Neural cell (in vitro differentiated cells): ENCODE measurements at regions not wholly inside any gene's neighbourhood (a gene's known extent, or its start where the extent isn't known, plus 50 kb on each side); places are given as distances from the start of the nearest gene placed in this dataset.

Source experiments
- H2AFZ ChIP-seq: fragments of 200-600, 300-800 bp; sonication (generic), shearing (Covaris generic); 2 replicates; pipeline ENCODE4 v1.6.0; 2014; ENCODE audit warnings: low read depth, mild to moderate bottlenecking, antibody characterized with exemption, low read length, moderate library complexity
- H3F3A ChIP-seq: fragments of 200-600 bp; shearing (Covaris generic); 2 replicates; pipeline ENCODE4 v1.6.1; 2016; ENCODE audit warnings: mild to moderate bottlenecking, moderate library complexity, mixed read lengths, antibody characterized with exemption, low read length; ENCODE audit not compliant: insufficient read depth, poor library complexity, severe bottlenecking
- H3K27ac ChIP-seq: fragments of 200-600, 300-800 bp; sonication (generic), shearing (Covaris generic); 2 replicates; pipeline ENCODE4 v1.5.1; 2014; ENCODE audit warnings: mild to moderate bottlenecking, low read length, moderate library complexity
- H3K27me3 ChIP-seq: fragments of 300-800, 200-600 bp; sonication (generic), shearing (Covaris generic); 2 replicates; pipeline ENCODE4 v1.6.0; 2014; ENCODE audit warnings: mild to moderate bottlenecking, low read depth, low read length, moderate library complexity; ENCODE audit not compliant: insufficient read depth
- H3K36me3 ChIP-seq: fragments of 300-800, 200-600 bp; sonication (generic), shearing (Covaris generic); 2 replicates; pipeline ENCODE4 v1.5.1; 2014; ENCODE audit warnings: mild to moderate bottlenecking, antibody characterized with exemption, low read length, moderate library complexity; ENCODE audit not compliant: insufficient read depth
- H3K4me2 ChIP-seq: fragments of 300-800, 200-600 bp; sonication (generic), shearing (Covaris generic); 2 replicates; pipeline ENCODE4 v1.6.0; 2014; ENCODE audit warnings: mild to moderate bottlenecking, low read length
- H3K4me3 ChIP-seq: fragments of 300-800, 200-600 bp; sonication (generic), shearing (Covaris generic); 2 replicates; pipeline ENCODE4 v1.5.1; 2014; ENCODE audit warnings: mild to moderate bottlenecking, low read length, moderate library complexity
- H3K79me2 ChIP-seq: fragments of 200-600 bp; shearing (Covaris generic); replicated peaks from 2 replicates; pipeline ENCODE4 v1.6.0; 2014; ENCODE audit warnings: mild to moderate bottlenecking, low read length, moderate library complexity; ENCODE audit not compliant: insufficient read depth
- H3K9ac ChIP-seq: fragments of 300-800, 200-600 bp; sonication (generic), shearing (Covaris generic); 2 replicates; pipeline ENCODE4 v1.6.1; 2016; ENCODE audit warnings: mild to moderate bottlenecking, low read length, mixed read lengths
- H3K9me2 ChIP-seq: fragments of 200-600 bp; shearing (Covaris generic); 2 replicates; pipeline ENCODE4 v1.6.1; 2016; ENCODE audit warnings: mild to moderate bottlenecking, low read length, mixed read lengths; ENCODE audit not compliant: insufficient read depth
- H3K9me3 ChIP-seq: fragments of 200-600, 300-800 bp; sonication (generic), shearing (Covaris generic); 2 replicates; pipeline ENCODE4 v1.6.1; 2016; ENCODE audit warnings: mild to moderate bottlenecking, mixed run types, low read length, moderate library complexity, mixed read lengths
- H4K20me1 ChIP-seq: fragments of 200-600 bp; shearing (Covaris generic); 2 replicates; pipeline ENCODE4 v1.6.1; 2016; ENCODE audit warnings: mild to moderate bottlenecking, mixed run types; ENCODE audit not compliant: insufficient read depth
- EP300 ChIP-seq: fragments of 450-650 bp; conservative IDR thresholded peaks from 2 replicates; pipeline ENCODE4 v1.6.1; 2014; ENCODE audit warnings: antibody characterized with exemption, mild to moderate bottlenecking, moderate library complexity; ENCODE audit not compliant: poor library complexity, severe bottlenecking
- EZH2 ChIP-seq: fragments of 200-600, 300-800 bp; shearing (Covaris generic), sonication (generic); IDR thresholded peaks from 2 replicates; pipeline ENCODE4 v1.6.1; 2014; ENCODE audit warnings: antibody characterized with exemption, low read length, borderline replicate concordance, mild to moderate bottlenecking; ENCODE audit not compliant: insufficient read depth, poor library complexity, severe bottlenecking
- MXI1 ChIP-seq: fragments of 450-650 bp; conservative IDR thresholded peaks from 2 replicates; pipeline ENCODE4 v1.6.1; 2014; ENCODE audit warnings: antibody characterized with exemption, mild to moderate bottlenecking; ENCODE audit not compliant: poor library complexity, severe bottlenecking
- POLR2AphosphoS5 ChIP-seq: IDR thresholded peaks from 2 replicates; pipeline ENCODE4 v1.6.1; 2012
- RAD21 ChIP-seq: fragments of 450-650 bp; conservative IDR thresholded peaks from 2 replicates; pipeline ENCODE4 v1.6.1; 2014; ENCODE audit warnings: antibody characterized with exemption, mild to moderate bottlenecking, moderate library complexity
- REST ChIP-seq: IDR thresholded peaks from 2 replicates; pipeline ENCODE4 v1.6.1; 2012; ENCODE audit warnings: borderline replicate concordance
- SMC3 ChIP-seq: fragments of 450-650 bp; conservative IDR thresholded peaks from 2 replicates; pipeline ENCODE4 v1.6.1; 2014; ENCODE audit warnings: antibody characterized with exemption, mild to moderate bottlenecking, moderate library complexity; ENCODE audit not compliant: poor library complexity
- TAF1 ChIP-seq: IDR thresholded peaks from 2 replicates; pipeline ENCODE4 v1.6.1; 2012; ENCODE audit warnings: low read depth
- TF ChIP-seq, protein P1 (sequence below): fragments of 450-650 bp; IDR thresholded peaks from 2 replicates; pipeline ENCODE4 v1.5.1; 2014; ENCODE audit warnings: antibody characterized with exemption, mild to moderate bottlenecking, moderate library complexity; ENCODE audit not compliant: poor library complexity, severe bottlenecking

DNA sequence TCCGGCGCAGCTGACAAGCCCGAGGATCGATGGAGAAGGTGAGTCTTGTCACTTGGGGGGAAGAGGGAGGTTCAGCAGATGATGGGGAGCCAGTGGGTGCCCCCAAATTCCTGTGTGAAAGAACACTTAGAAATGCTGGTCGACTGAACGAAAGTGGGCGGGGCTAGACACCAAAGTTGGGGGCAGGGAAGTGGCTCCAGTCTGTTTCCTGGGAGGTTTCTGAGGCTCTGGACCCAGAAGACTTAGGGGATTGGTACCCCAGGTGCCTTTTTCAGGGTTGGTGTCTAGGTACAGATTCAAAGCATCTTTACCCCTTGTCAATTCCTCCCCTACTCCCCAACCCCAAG lies 278.6 kb downstream of the ZSWIM6 start:
- TF ChIP-seq EP300 (no peak), MXI1 (no peak), REST (peak; percentile 4)
- Histone ChIP-seq H3K9ac (peak overlapping the region; percentile 63), H3K27ac (peak overlapping the region; percentile 85), H2AFZ (peak overlapping the region; percentile 22), H3K4me2 (peak overlapping the region; percentile 41), H3K36me3 (no peaks in the 10 kb centered on the region), H4K20me1 (no peaks in the 10 kb centered on the region), H3K79me2 (no peaks in the 10 kb centered on the region), H3K27me3 (no peaks in the 10 kb centered on the region), H3K4me3 (peak overlapping the region; percentile 60), H3F3A (peaks cover 4% of the 10 kb centered on the region), H3K9me2 (no peaks in the 10 kb centered on the region), H3K9me3 (no peaks in the 10 kb centered on the region)

DNA sequence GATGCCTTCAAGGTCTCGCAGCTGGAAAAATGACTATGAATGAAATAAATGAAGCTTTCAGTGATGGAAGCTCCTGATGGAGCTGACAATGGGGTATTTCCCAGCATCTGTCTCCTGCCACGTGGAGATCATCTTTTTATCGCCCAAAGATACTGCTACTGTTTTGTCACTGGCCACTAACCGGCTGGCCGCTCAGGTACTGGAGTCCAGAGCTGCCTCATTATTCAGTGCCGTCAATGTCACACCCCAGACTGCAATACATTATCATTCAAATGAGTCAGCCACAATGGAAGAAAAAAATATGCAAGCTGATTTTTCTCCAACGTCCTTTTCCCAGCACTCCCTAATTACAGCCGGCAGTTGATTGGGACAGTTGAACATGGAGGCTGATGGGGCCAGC lies 280.4 kb downstream of the ZSWIM6 start:
- Histone ChIP-seq H3K36me3 (no peaks in the 10 kb centered on the region), H3K4me2 (peak overlapping the region; percentile 46), H3K4me3 (peak overlapping the region; percentile 60), H3K9me2 (no peaks in the 10 kb centered on the region), H3K9ac (peak overlapping the region; percentile 35), H3K27me3 (no peaks in the 10 kb centered on the region), H4K20me1 (no peaks in the 10 kb centered on the region), H3K79me2 (no peaks in the 10 kb centered on the region), H2AFZ (no peak overlapping the region), H3K9me3 (no peaks in the 10 kb centered on the region), H3F3A (peaks cover 4% of the 10 kb centered on the region), H3K27ac (peak overlapping the region; percentile 85)
- TF ChIP-seq POLR2AphosphoS5: no peak
- peak; percentile 13 for TF ChIP-seq REST
- TF ChIP-seq EP300: peak; percentile 18

GRCh38 chr5:61613679-61614078 lies 281.6 kb downstream of the ZSWIM6 start:
- H3K36me3 ChIP-seq: no peaks in the 10 kb centered on the region
- no peak overlapping the region for H2AFZ ChIP-seq
- H4K20me1 ChIP-seq: no peaks in the 10 kb centered on the region
- no peaks in the 10 kb centered on the region for H3K9me2 ChIP-seq
- no peak overlapping the region for H3K9ac ChIP-seq
- H3K4me3 ChIP-seq: no peak overlapping the region
- H3K4me2 ChIP-seq: no peak overlapping the region
- H3K27me3 ChIP-seq: no peaks in the 10 kb centered on the region
- peaks cover 4% of the 10 kb centered on the region for H3F3A ChIP-seq
- H3K79me2 ChIP-seq: no peaks in the 10 kb centered on the region
- no peak for TF ChIP-seq RAD21
- TF ChIP-seq TAF1: no peak
- no peak for TF ChIP-seq POLR2AphosphoS5
- no peak for TF ChIP-seq EZH2
- no peak for TF ChIP-seq REST
- TF ChIP-seq EP300: no peak
- no peak for TF ChIP-seq SMC3
- TF ChIP-seq, protein P1, sequence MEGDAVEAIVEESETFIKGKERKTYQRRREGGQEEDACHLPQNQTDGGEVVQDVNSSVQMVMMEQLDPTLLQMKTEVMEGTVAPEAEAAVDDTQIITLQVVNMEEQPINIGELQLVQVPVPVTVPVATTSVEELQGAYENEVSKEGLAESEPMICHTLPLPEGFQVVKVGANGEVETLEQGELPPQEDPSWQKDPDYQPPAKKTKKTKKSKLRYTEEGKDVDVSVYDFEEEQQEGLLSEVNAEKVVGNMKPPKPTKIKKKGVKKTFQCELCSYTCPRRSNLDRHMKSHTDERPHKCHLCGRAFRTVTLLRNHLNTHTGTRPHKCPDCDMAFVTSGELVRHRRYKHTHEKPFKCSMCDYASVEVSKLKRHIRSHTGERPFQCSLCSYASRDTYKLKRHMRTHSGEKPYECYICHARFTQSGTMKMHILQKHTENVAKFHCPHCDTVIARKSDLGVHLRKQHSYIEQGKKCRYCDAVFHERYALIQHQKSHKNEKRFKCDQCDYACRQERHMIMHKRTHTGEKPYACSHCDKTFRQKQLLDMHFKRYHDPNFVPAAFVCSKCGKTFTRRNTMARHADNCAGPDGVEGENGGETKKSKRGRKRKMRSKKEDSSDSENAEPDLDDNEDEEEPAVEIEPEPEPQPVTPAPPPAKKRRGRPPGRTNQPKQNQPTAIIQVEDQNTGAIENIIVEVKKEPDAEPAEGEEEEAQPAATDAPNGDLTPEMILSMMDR: no peak
- TF ChIP-seq MXI1: no peak
- H3K9me3 ChIP-seq: no peaks in the 10 kb centered on the region
- H3K27ac ChIP-seq: no peak overlapping the region
